Cardiac muscle cell (in vitro differentiated cells and primary cell): ENCODE measurements at regions not wholly inside any gene's neighbourhood (a gene's known extent, or its start where the extent isn't known, plus 50 kb on each side); places are given as distances from the start of the nearest gene placed in this dataset.

Experiments used
- DNase-seq, 2 donors: peaks; one replicate each; pipeline versions ENCODE4 v3.0.0 to v3.0.0-alpha.2; 2010 to 2017; ENCODE audit warnings: low read depth in 1 of 2, low spot score in 1 of 2
- H3K27ac ChIP-seq: fragments of 200-600 bp; sonication (generic); 2 replicates; pipeline ENCODE4 v1.5.1; 2016
- H3K27me3 ChIP-seq: fragments of 200-600 bp; sonication (generic); 2 replicates; pipeline ENCODE4 v1.6.0; 2016; ENCODE audit warnings: control low read depth
- H3K36me3 ChIP-seq: fragments of 200-600 bp; sonication (generic); 2 replicates; pipeline ENCODE4 v1.5.1; 2016; ENCODE audit warnings: control low read depth
- H3K4me1 ChIP-seq: fragments of 200-600 bp; sonication (generic); 2 replicates; pipeline ENCODE4 v1.8.1; 2017; ENCODE audit warnings: low read depth, mild to moderate bottlenecking, mixed run types
- H3K4me3 ChIP-seq: fragments of 200-600 bp; sonication (generic); 2 replicates; pipeline ENCODE4 v1.5.1; 2016; ENCODE audit warnings: mild to moderate bottlenecking
- H3K9me3 ChIP-seq: fragments of 200-600 bp; sonication (generic); 2 replicates; pipeline ENCODE4 v1.5.1; 2017; ENCODE audit warnings: low read depth, mild to moderate bottlenecking, control low read depth
- TF ChIP-seq, protein P1 (sequence below): IDR thresholded peaks from 2 replicates; pipeline ENCODE4 v1.5.1; 2012; ENCODE audit warnings: low read depth, mild to moderate bottlenecking, low read length

DNA sequence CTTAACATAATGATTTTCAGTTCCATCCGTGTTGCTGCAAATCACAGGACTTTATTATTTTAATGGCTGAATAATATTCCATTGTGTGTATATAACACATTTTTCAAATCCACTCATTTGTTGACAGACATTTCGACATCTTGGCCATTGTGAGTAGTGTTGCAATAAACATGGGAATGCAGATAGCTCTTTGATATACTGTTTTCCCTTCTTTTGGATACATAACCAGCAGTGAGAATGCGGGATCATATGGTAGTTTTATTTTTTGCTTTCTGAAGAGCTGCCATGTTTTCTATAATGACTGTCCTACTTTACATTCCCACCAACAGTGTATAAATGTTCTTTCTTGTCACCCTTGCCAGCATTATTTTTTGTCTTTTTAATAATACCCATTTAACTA, 420.3 kb upstream of the CHAC2 start:
- no peaks in the 10 kb centered on the region for H3K9me3 ChIP-seq
- H3K4me3 ChIP-seq, result no peak overlapping the region
- DNase-seq, result no peak
- TF ChIP-seq, protein P1, sequence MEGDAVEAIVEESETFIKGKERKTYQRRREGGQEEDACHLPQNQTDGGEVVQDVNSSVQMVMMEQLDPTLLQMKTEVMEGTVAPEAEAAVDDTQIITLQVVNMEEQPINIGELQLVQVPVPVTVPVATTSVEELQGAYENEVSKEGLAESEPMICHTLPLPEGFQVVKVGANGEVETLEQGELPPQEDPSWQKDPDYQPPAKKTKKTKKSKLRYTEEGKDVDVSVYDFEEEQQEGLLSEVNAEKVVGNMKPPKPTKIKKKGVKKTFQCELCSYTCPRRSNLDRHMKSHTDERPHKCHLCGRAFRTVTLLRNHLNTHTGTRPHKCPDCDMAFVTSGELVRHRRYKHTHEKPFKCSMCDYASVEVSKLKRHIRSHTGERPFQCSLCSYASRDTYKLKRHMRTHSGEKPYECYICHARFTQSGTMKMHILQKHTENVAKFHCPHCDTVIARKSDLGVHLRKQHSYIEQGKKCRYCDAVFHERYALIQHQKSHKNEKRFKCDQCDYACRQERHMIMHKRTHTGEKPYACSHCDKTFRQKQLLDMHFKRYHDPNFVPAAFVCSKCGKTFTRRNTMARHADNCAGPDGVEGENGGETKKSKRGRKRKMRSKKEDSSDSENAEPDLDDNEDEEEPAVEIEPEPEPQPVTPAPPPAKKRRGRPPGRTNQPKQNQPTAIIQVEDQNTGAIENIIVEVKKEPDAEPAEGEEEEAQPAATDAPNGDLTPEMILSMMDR, result no peak
- no peak overlapping the region for H3K27ac ChIP-seq
- H3K27me3 ChIP-seq, result no peaks in the 10 kb centered on the region
- H3K4me1 ChIP-seq, result no peaks in the 10 kb centered on the region
- no peaks in the 10 kb centered on the region for H3K36me3 ChIP-seq

DNA sequence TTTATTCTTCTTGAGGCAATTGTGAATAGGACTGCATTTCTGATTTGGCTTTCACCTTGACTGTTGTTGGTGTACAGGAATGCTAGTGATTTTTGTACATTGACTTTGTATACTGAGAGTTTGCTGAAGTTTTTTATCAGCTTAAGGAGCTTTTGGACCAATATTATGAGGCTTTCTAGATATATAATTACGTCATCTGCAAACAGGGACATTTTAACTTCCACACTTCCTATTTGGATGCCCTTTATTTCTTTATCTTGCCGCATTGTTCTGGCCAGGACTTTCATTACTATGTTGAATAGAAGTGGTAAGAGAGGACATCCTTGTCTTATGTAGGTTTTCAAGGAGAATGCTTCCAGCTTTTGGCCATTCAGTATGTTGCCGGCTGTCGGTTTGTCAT, 425.4 kb upstream of the CHAC2 start:
- TF ChIP-seq, protein P1, result no peak
- H3K4me1 ChIP-seq, result no peaks in the 10 kb centered on the region

DNA sequence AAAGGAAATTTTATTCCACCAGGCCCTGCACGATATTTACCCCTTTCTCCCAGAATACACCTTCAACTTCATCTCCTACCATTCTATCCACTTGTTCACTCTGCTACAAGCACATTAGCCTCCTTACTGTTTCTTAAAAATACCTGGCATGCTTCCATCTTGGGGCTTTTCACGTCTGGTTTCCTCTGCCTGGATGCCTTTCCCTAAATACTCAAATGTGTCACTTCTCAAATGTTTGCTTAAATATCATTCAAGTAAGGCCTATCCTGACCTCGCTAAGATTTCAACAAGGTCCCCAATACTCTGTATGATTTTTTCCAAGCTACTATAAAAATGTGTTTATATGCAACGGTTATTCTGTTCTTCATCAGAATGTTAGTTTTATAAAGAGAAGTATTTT, 433.0 kb upstream of the CHAC2 start:
- Histone ChIP-seq H3K27me3 (no peaks in the 10 kb centered on the region), H3K4me3 (no peak overlapping the region), H3K4me1 (no peaks in the 10 kb centered on the region), H3K27ac (no peak overlapping the region), H3K36me3 (no peaks in the 10 kb centered on the region), H3K9me3 (no peaks in the 10 kb centered on the region)
- TF ChIP-seq, protein P1, result no peak
- DNase-seq, result no peak

More for the DNA sequence above, 425.4 kb upstream of the CHAC2 start:
- Histone ChIP-seq H3K27ac (no peak overlapping the region), H3K4me3 (no peak overlapping the region), H3K9me3 (no peaks in the 10 kb centered on the region), H3K36me3 (no peaks in the 10 kb centered on the region), H3K27me3 (no peaks in the 10 kb centered on the region)
- DNase-seq, result no peak

DNA sequence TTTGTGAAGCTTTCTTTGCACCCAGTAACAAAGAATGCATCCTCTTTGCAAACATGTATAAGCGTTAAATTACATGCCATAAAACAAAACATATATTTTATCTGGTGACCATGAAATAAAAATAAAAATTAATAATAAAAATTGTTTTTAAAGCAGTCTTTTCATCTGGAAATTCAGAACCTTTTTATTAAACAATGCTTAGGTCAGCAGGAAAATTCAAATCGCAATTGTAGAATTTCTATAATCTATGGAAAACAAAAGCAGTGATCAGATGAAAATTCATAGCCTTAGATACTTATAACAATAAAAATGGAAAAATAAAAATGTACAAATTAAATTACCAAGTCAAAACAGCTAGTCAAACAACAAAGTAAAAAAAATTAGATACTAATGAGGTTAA, 435.9 kb upstream of the CHAC2 start:
- Histone ChIP-seq H3K4me1 (no peaks in the 10 kb centered on the region), H3K27me3 (no peaks in the 10 kb centered on the region), H3K27ac (no peak overlapping the region), H3K9me3 (no peaks in the 10 kb centered on the region), H3K36me3 (no peaks in the 10 kb centered on the region), H3K4me3 (no peak overlapping the region)
- DNase-seq, result no peak
- TF ChIP-seq, protein P1, result no peak

DNA sequence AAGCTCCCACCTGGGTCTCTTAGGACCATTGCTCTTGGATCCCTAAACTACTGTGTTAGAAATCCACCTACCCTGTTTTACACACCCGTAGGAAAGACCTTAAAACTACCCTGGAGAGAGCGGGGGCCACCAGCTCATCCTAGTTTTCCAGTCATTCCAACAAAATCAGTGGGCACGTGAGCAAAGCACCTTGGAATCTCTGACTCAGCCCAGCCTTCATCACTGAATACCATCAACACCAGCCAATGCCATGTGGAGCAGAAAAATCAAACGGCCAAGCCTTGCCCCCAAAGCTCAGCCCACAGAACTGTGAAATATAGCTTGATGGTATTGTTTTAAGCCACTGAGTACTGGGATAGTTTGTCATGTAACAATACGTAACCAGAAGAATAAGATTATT, 449.7 kb upstream of the CHAC2 start:
- DNase-seq, result no peak
- Histone ChIP-seq H3K27me3 (no peaks in the 10 kb centered on the region), H3K27ac (no peak overlapping the region), H3K36me3 (no peaks in the 10 kb centered on the region), H3K4me1 (no peaks in the 10 kb centered on the region), H3K4me3 (no peak overlapping the region), H3K9me3 (no peaks in the 10 kb centered on the region)
- TF ChIP-seq, protein P1, result no peak

DNA sequence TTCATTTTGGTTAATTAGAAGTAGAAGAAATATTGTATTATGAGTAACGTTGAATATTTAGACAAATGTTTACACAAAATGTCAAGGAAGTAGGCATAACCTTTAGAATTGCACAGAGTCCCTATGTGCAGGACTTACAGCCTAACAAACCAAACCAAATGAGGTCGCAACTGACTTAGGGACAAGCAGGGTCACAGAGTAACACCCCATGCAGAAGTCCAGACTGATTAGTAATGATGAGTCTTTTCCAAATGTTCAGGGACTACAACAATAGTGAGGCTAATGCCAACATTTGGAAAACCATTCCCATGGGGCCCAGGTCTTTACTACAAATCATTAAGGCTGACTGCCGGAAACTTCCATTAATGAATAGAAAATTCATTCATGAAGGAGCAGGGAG, 452.5 kb upstream of the CHAC2 start:
- Histone ChIP-seq H3K36me3 (no peaks in the 10 kb centered on the region), H3K4me1 (no peaks in the 10 kb centered on the region), H3K9me3 (no peaks in the 10 kb centered on the region), H3K4me3 (no peak overlapping the region), H3K27me3 (no peaks in the 10 kb centered on the region), H3K27ac (no peak overlapping the region)
- TF ChIP-seq, protein P1, result no peak
- no peak for DNase-seq
